Occipital lobe (tissue), 1 donor: ENCODE measurements at regions not wholly inside any gene's neighbourhood (a gene's known extent, or its start where the extent isn't known, plus 50 kb on each side); places are given as distances from the start of the nearest gene placed in this dataset.

Source experiments
- DNase-seq: peaks from one replicate; lab custom pipeline; 2025; lab: John Stamatoyannopoulos, UW

DNA sequence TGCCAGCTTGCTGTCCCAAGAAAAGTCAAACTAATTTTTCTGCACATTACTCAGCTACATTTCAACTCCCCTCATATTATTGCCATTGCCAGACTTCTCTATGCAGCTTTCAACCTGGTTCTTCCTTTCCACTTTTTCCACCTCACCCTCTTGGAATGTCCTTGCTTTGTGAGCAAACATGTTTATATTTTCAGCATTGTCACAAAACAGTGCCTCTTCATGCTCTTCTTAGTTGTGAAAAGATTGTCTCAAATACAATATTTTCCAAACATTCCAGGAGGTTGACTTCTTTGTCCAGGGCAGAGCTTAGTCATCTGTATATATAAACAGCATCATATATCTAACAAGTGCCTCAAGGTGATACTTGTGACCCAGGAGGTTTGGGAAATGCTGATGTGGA is 803.3 kb upstream of the CELF4 start:
- DNase-seq = no peak

DNA sequence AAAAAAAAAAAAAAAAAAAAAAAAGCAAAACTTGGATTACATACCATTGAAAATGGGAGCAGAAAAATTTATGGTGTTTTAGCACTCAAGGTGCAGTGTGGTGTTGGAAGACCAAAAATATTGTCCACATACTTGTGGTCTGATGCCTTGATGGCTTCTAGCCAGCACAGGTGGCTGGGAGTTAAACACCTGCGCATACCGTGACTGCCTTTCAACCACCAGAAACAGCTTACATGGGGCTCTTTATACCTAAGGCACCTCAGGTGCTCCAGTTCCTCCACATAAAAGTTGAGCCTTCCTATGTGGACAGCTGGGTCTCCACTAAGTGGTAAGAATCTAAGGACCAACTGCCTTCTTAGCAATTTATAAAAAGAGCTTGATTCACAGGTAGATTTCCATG is 802.6 kb upstream of the CELF4 start:
- DNase-seq = no peak

DNA sequence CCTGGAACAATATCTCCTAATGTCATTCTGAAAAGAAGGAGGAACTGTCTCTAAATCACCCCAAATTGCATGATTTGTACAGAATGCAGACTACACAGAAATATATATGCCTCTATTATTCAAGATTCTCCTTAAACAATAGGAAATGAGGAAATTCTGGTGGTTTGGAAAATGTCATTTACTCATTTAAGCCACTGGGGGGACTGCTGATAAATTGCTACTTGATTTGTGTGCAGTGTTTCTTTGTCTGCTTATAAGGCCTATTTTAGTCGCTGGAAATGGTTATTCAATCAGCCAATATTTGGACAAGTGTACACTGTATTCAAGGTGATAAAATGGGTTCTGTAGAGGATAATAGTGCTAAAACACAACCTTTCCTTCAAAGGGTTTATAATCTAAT is 801.9 kb upstream of the CELF4 start:
- DNase-seq = no peak

DNA sequence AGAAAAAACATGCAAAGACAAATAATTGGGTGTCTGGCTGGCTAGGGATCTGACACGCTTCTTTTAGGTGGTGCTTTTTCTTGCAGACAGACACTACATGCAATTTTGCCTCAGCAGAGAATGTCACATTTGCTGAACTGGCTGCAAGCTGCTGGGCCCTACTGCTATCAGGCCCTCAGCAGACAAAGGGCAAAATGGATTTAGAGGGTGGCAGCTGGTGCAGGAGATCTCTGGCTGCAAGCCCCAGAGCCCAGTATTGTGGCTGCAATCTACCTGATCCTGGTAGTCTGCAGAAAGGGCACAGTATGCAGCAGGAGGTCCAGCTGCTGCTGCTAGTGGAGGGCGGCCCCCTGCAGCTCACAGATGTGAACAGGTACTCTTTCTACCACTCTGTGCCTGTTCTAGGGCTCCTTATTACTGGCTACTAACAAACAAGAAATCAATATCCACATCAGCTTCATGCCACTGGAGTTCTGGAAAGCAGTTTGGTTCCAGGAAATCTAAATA is 796.7 kb upstream of the CELF4 start:
- DNase-seq = no peak

DNA sequence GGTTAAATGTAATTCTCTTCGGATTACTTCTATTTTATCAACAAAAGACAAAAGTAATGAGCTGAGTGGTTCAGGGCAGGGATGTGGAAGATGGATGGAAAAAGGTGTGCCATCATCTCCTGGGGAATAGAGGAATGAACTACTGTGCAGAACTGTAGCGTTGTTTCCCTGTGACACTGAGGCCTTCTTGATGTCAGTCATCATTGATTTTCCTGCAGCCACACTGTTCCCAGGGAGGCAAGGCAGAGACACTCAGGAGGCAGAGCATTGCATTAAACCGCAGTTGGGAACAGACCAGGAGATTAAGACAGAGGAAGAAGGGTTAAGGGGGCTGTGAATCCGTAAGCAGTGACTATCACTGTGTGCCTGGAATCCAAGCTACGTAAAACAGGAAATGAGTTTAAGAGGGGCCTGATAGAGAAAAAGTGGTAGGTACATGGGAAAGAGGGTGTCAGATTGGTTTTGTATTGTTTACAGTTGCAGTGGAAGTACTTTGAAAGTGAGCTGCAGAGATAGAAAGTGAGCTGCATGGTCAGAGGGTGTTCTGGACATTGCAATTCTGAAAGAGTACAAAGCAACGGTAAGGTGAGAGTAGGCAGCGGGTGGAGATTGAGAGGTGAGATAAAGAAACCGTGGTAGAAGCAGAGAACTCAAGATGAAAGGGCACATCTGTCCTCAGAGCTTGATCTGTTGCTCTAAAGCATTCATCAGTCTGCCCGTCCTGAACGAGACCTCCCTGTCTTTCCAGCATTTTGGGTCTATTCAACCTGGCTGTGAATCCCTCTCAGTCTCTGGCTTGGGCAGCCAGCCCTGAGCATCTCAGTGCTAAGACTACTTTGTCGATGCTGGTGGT is 793.4 kb upstream of the CELF4 start:
- DNase-seq = no peak

DNA sequence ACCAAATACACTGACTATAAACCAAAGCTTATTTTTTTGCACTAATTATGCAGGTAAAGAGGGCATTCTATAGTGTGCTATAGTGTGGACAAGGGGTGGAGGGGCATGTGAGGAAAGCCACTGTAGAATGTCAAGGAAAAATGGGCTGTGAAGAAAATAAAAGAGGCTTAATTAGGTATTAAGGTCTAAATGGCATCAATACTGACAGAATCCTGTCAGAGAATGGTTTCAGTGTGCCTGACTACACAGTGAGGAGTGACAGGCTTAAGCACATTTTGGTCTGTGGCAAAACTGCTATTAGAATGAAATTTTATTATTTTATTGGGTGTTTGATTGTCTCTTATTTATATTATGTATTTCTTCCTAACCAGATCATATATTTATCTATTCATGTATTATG is 787.6 kb upstream of the CELF4 start:
- DNase-seq = no peak

DNA sequence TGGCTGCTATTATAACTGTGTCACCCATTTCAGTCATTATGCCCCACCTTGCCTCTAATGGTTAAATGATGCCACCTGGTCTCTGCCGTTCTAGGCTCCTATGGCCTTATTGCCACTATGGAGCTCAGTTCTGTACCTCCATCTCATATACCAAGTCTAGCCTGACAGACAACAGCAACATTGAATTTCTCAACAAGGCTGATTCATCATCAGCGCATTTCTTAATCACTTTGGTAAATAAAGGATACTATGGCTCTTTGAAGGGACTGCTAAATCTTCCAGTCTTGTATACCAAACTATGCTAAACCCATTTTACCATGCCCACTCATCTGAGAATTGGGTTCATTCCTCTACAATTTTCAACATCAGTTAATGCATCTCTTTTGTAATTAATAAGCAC is 784.5 kb upstream of the CELF4 start:
- DNase-seq = no peak

DNA sequence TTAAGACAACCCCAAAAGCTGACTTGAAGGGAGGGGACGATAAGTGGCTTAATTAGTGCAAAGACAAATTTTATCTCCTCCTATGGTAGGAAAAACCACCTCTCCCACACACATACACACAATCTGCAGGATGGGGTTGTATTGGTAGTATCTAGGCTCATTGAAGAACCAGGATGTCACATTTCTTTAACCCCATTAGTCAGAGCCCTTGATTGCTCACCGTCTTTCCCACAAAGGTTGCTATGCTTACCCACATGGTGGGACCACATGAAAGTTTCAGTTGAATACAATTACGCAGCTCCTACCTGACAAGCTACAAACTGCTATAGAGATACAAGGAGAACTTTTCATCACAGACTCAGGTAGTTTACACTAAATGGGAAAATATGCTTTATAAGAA is 765.0 kb upstream of the CELF4 start:
- no peak for DNase-seq

DNA sequence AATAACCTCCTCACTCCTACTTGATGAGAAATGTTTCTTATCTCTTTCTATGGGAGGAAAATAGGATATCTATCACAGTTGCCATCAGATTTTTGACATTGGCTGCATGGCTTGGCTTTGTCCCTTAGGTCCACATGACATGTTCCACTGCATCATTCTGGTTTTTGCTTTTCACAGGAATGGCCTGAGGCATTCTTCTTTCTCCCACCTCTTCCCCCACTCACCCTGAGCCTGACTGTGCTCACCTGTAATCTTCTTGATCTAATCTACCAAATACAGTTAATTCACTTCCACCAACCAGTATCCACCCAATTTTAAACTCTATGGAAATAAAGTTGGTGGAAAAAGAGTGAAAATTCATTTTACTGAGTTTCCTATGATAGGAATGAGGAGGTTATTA is 763.5 kb upstream of the CELF4 start:
- no peak for DNase-seq

DNA sequence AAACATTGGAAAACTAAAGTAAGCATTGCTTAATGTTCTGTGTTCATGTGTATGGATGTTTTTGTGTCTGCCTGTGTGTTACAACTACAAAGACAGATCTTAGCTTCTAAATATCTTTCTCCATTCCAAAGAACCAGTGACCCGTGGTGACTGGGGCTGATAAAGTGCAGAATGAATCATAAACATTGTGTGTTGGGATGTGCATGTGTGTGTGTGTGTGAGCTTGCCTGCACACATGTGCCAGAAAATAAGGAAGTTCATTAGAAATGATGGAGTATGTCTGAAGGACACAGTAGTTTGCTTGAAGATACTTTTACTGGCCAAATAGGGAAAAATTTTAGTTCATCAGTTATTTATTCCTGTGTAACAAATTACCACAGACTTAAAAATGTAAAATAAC is 756.6 kb upstream of the CELF4 start:
- no peak for DNase-seq

DNA sequence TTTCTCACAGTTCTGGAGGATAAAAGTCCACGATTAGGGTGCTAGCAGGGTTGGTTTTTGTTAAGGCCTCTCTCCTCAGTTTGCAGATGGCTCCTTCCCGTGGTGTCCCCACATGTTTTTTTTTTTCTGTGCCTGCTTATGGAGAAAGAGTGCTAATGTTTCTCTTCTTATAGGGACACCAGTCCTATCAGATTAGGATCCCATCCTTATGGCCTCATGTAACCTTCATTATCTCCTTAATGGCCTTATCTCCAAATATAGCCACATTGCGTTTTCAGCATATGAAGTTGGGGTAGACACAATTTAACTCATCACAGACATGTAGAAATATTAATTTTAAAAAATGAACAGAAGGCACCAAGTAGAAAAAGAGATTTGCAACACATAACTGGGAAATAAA is 755.7 kb upstream of the CELF4 start:
- DNase-seq = no peak

DNA sequence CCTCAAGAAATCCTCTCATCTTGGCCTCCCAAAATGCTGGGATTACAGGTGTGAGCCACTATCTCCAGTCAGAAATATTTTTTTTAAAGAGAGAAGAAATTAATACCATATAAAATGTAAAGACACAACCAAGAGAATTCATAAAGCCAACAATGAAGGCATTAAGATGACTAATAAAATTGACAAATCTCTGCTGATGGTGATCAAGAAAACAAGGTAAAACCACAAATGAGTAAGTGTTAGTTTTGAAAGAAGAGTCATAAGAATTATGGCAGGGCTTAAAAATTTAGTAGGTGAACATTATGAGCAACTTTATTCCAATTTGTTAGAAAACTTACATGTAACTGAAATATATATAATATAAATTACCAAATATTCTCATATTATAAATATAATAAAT is 752.8 kb upstream of the CELF4 start:
- no peak for DNase-seq

DNA sequence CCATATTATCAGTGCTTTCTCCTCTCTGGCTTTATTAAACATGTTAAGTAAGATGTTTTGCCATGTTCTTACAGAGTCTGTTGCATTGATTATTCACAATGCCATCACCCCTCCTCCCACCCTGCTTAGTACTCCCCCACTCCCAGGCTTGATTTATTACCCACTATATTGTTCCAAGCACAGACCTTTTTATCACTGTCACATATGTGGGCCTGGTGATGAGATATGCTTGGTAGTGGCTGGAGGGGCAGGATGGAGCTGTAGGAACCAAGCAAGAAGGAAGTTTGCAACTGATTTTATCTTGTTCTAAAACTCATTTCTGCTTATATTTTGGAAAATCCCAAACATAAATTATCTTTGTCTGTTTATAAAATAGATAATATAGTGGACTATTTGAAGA is 748.2 kb upstream of the CELF4 start:
- DNase-seq = no peak

DNA sequence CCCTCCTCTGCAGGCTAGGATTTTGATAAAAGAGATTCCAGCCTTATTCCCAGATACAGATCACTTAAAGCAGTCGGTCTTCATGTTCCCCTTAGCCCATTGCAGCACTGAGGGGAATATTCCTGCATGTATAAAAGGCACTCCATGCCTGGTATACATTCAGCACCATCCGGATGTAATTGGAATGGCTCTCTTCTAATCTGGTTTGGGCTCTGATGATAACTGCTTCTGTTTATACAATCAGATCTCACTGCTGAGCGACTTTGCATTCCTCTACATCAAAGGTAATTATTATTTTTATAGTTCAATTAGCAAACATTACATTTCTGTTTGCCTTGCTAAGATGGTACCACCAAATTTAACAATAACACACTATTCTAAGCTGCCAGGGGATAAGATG is 746.9 kb upstream of the CELF4 start:
- DNase-seq = no peak

DNA sequence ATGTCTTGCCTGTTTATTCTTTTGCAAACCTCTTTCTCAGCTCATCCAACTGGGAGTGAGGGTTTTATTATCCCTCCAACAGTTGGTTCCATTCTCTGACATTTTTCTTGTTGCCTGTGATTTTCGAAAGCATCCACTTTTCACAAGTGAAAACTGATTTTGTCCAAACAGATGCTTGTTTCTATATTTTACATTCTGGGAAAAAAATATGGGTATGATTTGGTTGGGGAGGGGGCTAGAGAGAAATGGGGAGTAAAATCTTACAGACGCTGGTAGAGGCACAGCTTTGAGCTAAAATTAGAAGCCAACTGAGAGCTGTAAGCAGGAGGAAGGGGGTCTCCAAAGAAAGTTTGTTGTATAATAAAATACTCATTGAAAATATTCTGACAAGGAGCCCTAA is 745.3 kb upstream of the CELF4 start:
- no peak for DNase-seq

DNA sequence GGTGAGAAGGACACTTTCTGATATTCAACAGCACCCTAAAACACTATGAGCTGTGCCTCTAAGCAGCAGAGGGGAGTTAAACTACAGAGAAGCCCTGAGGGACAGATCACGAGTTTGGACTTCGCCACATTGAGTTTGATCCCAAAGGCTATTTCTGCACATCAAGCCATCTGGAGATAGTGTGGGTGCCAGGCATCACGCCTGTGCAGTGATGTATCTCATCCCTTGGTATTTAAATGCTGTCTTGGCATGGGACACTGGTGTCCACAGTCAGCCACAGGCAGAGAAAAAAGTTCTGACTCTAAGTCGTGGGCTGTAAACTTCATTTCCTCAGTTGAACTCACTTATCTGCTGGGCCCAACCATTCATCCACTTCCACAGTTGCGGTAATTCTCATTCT is 742.3 kb upstream of the CELF4 start:
- no peak for DNase-seq

DNA sequence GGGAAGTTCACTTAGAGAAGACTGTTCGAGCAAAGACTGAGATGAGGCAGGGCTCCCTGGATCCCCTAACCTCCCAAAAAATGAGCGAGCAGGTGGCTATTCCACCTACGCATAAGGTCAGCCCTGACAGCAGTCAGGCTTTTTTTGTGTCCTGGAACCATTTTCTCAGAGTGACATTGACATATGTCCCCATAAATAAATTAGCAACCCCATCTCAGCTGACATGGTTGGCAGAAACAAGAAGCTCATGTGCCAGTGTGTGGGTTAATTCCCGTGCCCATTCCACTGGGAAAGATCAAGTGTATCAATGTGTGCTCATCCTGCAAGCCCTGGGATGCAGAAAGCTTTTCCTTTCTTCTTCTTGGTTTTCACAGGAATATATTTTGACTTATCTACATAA is 740.4 kb upstream of the CELF4 start:
- no peak for DNase-seq

DNA sequence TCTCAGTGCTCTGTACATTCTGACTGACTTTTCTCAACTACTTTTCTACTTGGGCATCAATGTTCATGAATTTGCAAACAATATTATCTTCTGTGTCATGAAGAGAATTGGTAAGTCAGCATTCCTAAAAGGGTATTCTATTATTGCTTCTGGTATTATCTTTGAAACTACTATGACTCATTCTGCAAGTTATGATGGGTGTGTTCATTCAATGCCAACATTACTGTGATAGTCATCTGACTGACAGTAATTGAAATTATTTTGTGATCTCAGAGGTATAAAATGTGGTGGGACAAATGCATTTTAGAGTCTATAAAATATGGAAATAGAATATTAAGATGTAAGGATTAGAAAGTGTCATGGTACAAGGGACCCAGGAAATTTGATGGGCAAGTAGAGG is 736.0 kb upstream of the CELF4 start:
- no peak for DNase-seq

DNA sequence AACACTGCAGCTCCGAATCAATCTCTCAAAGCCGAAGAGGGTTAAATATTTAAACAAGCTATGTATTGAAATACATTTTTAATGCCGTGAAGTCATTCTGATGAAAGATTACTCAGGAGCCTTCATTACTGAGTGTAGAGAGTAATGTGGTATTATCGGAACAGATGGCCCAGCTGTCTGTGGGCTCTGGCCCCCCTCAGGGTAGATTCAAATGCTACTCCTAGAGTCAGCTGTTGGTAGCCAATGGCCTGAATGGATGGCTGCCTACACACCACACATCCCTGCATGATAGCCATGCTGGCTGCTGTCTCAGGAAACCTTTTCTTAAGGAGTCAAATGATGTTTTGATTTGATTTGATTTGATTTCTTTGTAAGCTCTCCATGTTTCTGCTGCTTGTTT is 732.3 kb upstream of the CELF4 start:
- no peak for DNase-seq

DNA sequence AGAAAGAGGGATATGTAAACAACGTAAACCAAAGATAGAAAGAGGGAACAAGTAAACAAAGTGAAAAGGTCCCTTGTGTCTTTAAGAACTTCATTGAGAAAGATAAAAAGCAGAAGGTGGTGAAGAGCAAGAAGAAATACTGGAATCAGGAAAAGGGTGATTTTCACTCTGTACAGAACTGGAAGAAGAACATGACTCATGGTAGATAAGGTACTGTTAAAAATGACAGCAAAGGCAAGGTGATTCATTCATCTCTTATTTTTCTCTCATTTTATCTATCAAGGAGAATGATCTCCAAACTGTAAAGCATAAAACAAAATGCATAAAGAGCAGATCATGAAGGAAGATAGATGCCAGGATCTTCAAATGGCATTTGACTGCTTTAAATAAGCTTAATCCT is 724.6 kb upstream of the CELF4 start:
- no peak for DNase-seq

DNA sequence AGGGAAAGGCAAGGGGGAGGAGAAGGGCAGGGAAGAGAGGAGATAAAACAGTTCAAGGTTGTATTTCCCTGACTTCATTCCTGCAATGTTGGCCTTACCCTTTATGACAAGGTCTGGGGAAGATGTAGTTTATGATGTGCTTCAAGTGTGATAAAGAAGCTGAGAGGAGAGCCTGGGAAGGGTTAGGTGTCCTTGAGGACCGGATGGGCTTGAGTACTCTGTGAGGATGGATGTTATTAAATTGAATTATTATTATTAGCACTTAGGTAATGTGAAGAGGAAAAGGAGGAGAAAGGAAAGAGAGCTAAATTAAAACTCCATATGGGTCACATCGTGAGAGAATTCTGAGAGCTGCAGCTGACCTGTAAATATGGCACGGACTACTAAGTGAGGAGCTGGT is 719.4 kb upstream of the CELF4 start:
- no peak for DNase-seq

DNA sequence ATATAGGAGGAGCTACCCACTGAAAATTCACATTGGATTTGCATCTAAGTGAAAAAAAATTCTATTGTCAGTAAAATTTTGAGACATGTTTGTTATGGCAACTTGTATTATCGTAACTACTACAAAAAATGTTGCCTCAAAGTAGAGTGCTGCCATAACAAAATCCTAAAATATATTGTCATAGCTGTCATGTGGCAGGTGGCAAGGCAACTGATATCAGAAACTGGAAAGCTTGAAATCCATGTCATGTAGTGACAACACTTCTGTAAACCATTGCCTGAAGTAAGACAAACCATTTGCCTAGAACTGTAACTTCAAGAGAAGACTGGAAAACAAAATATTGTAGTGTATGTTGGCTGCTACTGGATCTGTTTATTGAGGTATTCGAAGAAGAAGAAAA is 697.5 kb upstream of the CELF4 start:
- DNase-seq = no peak

DNA sequence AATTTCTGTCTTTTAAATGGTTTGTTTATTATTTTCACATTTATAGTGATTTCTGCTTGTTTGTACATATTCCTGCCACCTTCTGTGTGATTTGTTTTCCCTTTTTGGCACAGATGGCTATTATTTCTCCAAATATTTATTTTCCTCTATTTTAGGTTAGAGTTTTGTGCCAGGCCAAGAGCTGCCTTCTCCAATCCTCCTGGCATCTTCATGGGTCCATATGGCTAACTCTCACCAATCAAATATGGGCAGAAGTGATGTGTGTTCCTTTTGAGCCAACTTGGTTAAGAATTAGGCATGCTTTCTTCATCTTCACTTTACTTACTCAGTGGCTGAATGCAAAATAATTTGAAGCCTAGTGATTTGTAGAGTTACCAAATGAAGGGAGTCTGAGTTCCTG is 697.1 kb upstream of the CELF4 start:
- DNase-seq = no peak

DNA sequence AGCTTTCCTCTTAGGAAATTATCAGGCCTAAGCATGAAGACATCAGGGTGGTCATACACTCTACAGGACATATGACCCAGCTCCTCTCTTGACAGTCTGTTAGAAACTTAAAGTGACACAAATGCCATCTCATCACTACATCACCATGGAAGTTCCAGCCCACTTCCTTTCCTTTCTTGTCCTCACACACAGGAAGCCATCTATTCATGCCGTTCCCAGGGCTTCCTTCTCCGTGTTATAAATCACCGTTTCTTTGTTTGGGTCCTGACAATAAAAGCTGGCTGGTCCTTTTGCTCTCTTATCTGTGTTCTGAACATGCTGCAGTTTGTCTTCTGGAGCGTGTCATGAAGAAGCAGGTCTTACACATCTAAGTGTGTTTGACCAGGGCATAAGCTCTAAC is 692.1 kb upstream of the CELF4 start:
- DNase-seq = no peak
